ENCODE measurements at regions not wholly inside any gene's neighbourhood (a gene's known extent, or its start where the extent isn't known, plus 50 kb on each side); places are given as distances from the start of the nearest gene placed in this dataset.

GRCh38 chr6:103979308-103979707 is 880.4 kb downstream of the HACE1 start:
- TF ChIP-seq TAF1 (IDR thresholded peaks at IDR 0.05; ENCODE audit: borderline replicate concordance, low read depth, low read length) (no peak), POLR2AphosphoS5 (IDR thresholded peaks at IDR 0.05; ENCODE audit: low read depth, low read length) (no peak)

Measured in GM12892 (cell line).